NCI-H69 (cell line): ENCODE measurements at regions not wholly inside any gene's neighbourhood (a gene's known extent, or its start where the extent isn't known, plus 50 kb on each side); places are given as distances from the start of the nearest gene placed in this dataset.
"Not testable (repeated sequence)": the region's sequence is repeated elsewhere in the genome, so short reads cannot be mapped to it uniquely, and the experiment has no call there.

ENCODE experiments used
- DNase-seq: peaks from one replicate; lab custom pipeline; 2025; lab: John Stamatoyannopoulos, UW

DNA sequence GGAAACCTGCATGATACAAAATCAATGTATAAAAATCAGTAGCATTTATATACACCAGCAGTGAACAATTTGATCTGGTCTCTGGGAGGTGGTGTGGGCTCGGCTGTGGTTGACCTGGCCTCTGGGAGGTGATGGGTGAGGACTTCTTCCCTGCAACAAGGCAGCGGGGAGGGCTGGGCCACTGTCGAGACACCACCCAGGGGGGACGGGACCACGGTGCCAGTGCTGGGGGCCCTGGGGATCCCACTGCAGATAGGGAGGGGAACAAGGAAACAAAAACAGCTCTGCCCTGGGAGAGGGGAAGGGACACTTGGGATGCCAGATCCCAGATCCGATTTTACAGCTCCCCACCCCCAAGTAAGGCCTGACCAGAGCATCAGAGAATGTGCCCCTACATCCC lies 189.6 kb upstream of the SFSWAP start:
- no peak for DNase-seq

DNA sequence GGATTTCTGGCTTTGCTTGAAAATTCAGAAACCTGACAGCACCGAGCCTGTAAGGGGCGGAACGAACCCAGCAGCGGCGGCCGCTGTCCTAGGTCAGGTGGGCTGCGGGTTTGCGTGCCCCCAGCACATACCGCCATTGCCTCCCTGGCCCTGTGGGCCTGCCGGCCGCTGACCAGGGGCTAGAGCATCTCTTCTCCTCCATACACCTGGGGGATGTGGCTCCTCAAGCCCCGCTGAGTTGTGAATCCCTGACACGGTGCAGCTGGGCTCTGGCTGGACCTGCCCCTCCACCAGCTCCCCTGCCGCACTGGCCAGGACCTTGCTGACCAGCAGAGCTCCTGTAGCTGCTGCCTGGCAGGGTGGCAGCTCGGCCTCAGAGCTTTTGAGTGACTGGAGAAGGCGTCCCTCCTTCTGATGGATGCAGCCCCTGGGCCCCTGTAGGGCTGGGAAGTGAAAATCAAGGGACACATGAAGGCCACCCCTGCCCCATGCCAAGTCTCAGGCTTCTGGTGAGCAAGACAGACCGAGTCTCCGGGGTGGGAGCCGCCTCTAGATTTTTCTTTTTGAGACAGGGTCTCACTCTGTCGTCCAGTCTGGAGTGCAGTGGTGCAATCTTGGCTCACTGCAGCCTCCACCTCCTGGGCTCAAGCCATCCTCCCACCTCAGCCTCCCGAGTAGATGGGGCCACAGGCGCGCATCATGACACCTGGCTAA lies 184.9 kb upstream of the SFSWAP start:
- DNase-seq, result no peak

DNA sequence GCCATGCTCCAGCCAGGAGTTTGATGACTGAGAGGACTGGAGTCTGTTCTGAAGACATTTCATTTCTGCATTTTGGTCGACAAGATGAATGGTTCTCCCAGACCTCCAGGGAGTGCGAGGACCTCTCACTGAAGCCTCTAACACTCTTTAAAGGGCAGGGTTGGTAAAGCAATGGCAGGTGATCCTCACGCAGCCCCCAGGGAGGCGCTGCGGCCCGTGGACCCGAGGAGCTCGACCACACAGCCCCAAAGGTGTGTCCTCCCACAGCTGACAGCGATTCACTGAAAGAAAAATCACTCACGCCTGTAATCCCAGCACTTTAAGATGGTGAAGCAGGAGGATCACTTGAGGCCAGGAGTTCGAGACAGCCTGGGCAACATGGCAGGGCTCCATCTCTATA lies 183.8 kb upstream of the SFSWAP start:
- no peak for DNase-seq

GRCh38 chr12:131527736-131528135 lies 183.2 kb upstream of the SFSWAP start:
- no peak for DNase-seq

DNA sequence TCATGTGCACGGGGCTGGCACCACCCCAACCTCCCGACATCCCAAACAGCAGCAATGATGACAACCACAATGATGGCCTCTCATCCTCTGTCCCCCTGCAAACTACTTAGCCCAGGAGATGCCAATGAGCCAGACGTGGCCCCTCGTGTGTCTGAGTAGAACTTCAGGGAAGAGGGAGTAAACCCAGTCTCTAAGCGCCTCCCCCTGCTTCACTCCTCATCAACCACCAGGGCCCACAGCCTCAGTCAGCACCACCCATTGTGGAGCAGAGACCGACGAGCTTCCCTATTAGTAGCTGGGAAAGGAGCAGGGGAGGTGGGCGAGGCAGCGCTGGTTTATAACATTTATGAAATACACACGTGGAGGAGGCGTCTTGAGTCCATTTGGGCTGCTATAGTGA lies 182.7 kb upstream of the SFSWAP start:
- no peak for DNase-seq

DNA sequence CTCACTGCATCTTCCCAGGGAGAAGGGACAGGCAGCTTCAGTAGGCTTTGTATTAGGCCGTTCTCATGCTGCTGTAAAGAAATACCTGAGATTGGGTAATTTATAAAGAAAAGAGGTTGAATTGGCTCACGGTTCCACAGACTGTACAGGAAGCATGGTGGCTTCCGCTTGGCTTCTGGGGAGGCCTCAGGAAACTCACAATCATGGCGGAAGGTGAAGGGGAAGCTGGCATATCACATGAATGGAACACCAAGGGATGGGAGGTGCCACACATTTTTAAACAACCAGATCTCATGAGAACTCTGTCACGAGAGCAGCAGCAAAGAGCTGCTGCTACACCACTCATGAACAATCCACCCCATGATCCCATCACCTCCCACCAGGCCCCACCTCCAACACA lies 182.2 kb upstream of the SFSWAP start:
- DNase-seq, result no peak

- no peak for DNase-seq
These were observed 181.5 kb upstream of the SFSWAP start for GRCh38 chr12:131529196-131530040.

GRCh38 chr12:131530041-131530332 lies 180.9 kb upstream of the SFSWAP start:
- DNase-seq, result no peak

- no peak for DNase-seq
These were observed 180.5 kb upstream of the SFSWAP start for GRCh38 chr12:131530422-131530821.

DNA sequence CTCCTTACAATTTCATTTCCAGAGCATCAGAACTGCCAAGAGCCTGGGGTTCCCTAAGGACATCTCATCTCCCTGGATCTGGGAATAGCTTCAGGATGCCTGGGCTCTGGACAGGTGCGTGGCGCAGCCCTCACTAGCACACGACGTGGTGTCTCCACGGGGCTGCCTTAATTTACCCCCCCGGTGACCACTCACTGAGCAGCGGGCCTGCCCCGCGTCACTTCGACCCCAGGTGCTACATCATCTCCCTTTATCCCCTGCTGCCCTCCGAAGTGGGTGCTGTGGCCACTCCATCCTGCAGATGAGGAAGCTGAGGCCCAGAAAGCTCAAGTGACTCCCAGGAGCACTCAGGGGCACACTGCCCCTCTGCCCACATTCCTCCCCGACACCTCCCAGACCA lies 177.8 kb upstream of the SFSWAP start:
- no peak for DNase-seq

- no peak for DNase-seq
These were observed 175.1 kb upstream of the SFSWAP start for GRCh38 chr12:131535779-131536178.

- DNase-seq, result no peak
These were observed 174.6 kb upstream of the SFSWAP start for GRCh38 chr12:131536337-131536736.

DNA sequence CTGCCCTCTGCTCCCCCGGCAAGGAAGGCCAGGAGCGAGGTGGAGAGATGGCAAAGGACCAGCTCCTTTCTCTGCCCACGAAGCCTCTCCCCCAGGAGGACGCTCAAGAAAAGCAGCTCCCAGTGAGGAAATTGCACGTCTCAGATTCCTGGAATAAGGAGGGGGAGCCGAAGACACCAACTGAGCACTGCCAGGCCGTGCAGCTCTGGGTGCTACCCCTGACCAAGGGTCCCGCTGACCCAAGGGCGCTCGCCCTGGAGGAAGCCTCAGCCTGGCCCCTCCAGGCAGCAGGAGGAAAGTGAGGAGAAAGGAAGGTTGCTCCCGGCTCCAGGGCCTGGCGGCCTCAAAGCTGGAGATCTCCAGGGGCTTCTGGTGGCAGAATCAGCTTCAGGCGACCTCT lies 174.1 kb upstream of the SFSWAP start:
- DNase-seq, result no peak

GRCh38 chr12:131537267-131537958 lies 173.5 kb upstream of the SFSWAP start:
- no peak for DNase-seq

DNA sequence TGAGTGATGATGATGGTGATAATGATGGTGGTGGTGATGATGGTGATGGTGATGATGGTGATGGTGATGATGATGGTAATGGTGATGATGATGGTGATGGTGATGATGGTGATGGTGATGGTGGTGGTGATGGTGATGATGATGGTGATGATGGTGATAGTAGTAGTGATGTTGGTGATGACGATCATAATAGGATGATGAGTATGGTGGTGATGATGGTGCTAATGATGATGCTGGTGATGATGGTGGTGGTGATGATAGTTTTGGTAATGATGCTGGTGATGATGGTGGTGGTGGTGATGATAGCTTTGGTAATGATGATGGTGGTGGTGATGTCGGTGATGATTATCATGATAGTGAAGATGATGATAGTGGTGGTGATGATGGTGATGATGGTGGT lies 171.5 kb upstream of the SFSWAP start:
- no peak for DNase-seq

GRCh38 chr12:131540138-131540623 lies 170.7 kb upstream of the SFSWAP start:
- no peak for DNase-seq

DNA sequence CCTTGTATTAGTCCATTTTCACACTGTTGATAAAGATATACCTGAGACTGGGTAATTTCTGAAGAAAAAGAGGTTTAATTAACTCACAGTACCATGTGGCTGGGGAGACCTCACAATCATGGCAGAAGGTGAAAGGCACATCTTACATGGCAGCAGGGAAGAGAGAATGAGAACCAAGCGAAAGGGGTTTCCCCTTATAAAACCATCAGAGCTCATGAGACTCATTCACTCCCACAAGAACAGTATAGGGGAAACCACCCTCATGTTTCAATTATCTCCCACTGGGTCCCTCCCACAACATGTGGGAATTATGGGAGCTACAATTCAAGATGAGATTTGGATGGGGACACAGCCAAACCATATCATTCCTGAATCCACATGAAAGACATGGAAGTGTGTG lies 169.4 kb upstream of the SFSWAP start:
- not testable (repeated sequence) for DNase-seq

GRCh38 chr12:131542351-131542750 lies 168.5 kb upstream of the SFSWAP start:
- DNase-seq, result no peak

DNA sequence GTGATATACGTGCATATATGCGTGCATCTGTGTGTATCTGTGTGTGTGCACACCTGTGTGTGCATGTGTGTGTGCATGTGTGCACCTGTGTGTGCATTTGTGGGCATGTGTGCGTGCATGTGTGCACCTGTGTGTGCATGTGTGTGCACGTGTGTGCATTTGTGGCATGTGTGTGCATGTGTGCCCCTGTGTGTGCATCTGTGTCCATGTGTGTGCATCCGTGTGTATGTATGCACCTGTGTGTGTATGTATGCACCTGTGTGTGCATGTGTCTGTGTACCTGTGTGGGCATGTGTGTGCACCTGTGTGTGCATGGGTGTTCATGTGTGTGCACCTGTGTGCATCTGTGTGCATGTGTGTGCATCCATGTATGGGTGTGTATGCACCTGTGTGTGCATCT lies 167.8 kb upstream of the SFSWAP start:
- DNase-seq, result no peak

DNA sequence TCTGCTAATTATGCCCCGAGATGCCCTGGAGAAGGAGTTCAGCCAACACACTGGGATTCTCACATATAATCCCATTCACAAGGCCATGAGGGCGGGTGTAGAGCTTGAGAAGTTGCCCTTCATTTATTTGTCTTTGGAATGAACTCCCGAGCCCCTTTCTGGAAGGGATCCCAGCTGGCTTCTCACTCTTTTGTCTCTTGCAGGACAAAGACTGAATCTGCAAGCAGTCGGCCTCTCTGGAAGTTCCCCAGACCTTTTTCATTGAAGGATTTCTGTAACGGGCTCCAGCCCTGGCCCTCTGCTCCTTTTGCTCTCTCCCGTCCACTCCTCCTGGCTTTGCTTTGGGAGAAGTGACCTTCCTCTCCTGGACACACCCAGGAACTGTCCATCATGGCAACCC lies 163.3 kb upstream of the SFSWAP start:
- DNase-seq, result no peak

- no peak for DNase-seq
These were observed 160.8 kb upstream of the SFSWAP start for GRCh38 chr12:131550121-131550520.

DNA sequence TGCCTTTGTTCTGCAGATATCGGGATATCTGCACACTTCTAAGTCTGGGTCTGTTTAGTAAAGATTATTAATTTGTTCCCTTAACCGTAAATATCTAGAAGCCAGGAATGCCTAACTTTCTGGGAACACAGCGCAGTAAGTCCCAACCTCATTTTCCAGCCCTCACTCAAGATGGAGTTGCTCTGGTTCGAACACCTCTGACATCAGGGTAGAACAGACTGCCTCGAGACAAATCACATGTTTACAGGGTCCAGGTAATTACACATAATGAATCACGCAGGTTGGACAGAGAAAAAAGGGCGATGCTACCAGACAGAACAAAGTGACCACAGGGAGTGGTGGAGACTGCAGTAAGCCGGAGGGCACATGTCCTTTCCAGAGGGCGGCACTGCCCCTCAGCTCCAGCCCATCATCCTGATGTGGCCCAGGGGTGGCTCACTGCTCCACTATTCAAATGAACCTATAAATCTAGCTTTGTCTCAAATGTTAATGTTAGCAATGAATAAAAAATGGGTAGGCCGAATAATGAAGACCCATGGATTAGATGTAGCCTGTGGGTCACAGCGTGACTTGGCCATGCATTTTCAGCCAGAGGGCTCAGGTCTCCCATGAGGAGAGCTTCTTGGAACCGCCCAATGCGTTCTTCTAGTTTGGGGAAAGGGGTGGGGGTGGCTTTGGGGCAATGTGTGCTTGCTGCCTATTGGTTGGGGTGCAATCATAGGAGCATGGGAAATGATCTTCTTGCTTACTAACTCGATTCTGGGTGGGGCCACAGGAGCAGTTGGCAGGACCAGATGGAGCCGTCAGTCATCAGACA lies 159.0 kb upstream of the SFSWAP start:
- no peak for DNase-seq
